MM.1S (cell line): ENCODE measurements at regions not wholly inside any gene's neighbourhood (a gene's known extent, or its start where the extent isn't known, plus 50 kb on each side); places are given as distances from the start of the nearest gene placed in this dataset.
"Not testable (repeated sequence)": the region's sequence is repeated elsewhere in the genome, so short reads cannot be mapped to it uniquely, and the experiment has no call there.

Source experiments
- EZH2phosphoT487 ChIP-seq: fragments of 300-600 bp; sonication (generic); IDR thresholded peaks from 2 replicates; pipeline ENCODE4 v1.6.1; 2018; ENCODE audit warnings: antibody characterized with exemption, low read length
- TF ChIP-seq, protein P1 (sequence below): fragments of 300-600 bp; sonication (generic); IDR thresholded peaks from 2 replicates; pipeline ENCODE4 v1.5.1; 2016; ENCODE audit warnings: antibody characterized with exemption, low read length, mixed read lengths

DNA sequence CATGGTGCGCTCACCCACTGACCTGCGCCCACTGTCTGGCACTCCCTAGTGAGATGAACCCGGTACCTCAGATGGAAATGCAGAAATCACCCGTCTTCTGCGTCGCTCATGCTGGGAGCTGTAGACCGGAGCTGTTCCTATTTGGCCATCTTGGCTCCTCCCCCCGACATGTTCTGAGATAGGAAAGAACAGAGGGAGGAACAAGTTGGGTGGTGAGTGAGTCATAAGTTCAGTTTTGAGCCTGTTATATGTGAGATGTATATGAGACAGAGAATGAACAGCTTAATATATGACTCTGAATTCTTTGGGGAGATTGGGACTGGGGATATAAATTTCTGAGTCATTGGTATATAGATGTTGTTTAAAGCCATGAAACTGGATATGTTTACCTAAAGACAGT is 596.7 kb downstream of the TSN start:
- TF ChIP-seq, protein P1, sequence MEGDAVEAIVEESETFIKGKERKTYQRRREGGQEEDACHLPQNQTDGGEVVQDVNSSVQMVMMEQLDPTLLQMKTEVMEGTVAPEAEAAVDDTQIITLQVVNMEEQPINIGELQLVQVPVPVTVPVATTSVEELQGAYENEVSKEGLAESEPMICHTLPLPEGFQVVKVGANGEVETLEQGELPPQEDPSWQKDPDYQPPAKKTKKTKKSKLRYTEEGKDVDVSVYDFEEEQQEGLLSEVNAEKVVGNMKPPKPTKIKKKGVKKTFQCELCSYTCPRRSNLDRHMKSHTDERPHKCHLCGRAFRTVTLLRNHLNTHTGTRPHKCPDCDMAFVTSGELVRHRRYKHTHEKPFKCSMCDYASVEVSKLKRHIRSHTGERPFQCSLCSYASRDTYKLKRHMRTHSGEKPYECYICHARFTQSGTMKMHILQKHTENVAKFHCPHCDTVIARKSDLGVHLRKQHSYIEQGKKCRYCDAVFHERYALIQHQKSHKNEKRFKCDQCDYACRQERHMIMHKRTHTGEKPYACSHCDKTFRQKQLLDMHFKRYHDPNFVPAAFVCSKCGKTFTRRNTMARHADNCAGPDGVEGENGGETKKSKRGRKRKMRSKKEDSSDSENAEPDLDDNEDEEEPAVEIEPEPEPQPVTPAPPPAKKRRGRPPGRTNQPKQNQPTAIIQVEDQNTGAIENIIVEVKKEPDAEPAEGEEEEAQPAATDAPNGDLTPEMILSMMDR, result not testable (repeated sequence)
- TF ChIP-seq EZH2phosphoT487, result not testable (repeated sequence)
